ENCODE measurements at regions not wholly inside any gene's neighbourhood (a gene's known extent, or its start where the extent isn't known, plus 50 kb on each side); places are given as distances from the start of the nearest gene placed in this dataset.

GRCh38 chr7:90025771-90026170 lies 128.5 kb upstream of the STEAP1 start:
- no TSS peak for BruUV-seq (replicated peaks)
- no peaks in the 10 kb centered on the region for H3K9me1 ChIP-seq (ENCODE audit: control insufficient read depth, insufficient read depth, low read length)
- no peaks in the 10 kb centered on the region for H3K36me3 ChIP-seq (ENCODE audit: control insufficient read depth, insufficient read depth, low read length)
- DNase-seq (ENCODE audit: extremely low read depth in 1 of 4, low spot score in 3 of 4) (no peak), FAIRE-seq (no peak), ATAC-seq (no peak)
- H3K27me3 ChIP-seq (ENCODE audit: control insufficient read depth in 2 of 2, insufficient read depth in 2 of 2, low read length in 2 of 2) = no peaks in the 10 kb centered on the region
- in situ Hi-C loops (cut with MboI) = no loop called here
- intact Hi-C loops (cut with micrococcal nuclease) = no loop called here
- no peak overlapping the region for H2AFZ ChIP-seq (ENCODE audit: low read depth, low read length)
- H3K27ac ChIP-seq (ENCODE audit: extremely low read depth, low read depth, low read length) = no peak overlapping the region
- H3K4me2 ChIP-seq (ENCODE audit: insufficient read depth, low read length) = no peak overlapping the region
- TF ChIP-seq RBM14 (IDR thresholded peaks at IDR 0.05; ENCODE audit: borderline replicate concordance, insufficient read depth, low read depth, low read length) (no peak), ZFP1 (CRISPR knock-in tag; IDR thresholded peaks at IDR 0.05) (no peak), EHMT2 (IDR thresholded peaks at IDR 0.05) (no peak), POLR2AphosphoS5 (IDR thresholded peaks at IDR 0.05; ENCODE audit: control insufficient read depth, insufficient read depth, low read depth, low read length) (no peak), ZBTB9 (CRISPR knock-in tag; IDR thresholded peaks at IDR 0.05) (no peak), MYBL2 (IDR thresholded peaks at IDR 0.05; ENCODE audit: low read depth) (no peak), MYBL2 (CRISPR knock-in tag; IDR thresholded peaks at IDR 0.05; ENCODE audit: borderline replicate concordance) (no peak), GATAD2B (IDR thresholded peaks at IDR 0.05; ENCODE audit: borderline replicate concordance) (no peak), USF1 (CRISPR knock-in tag; IDR thresholded peaks at IDR 0.05) (no peak), ILF3 (IDR thresholded peaks at IDR 0.05; ENCODE audit: borderline replicate concordance) (no peak), ARNT (IDR thresholded peaks at IDR 0.05) (no peak), ZNF232 (CRISPR knock-in tag; IDR thresholded peaks at IDR 0.05) (no peak), CAMTA2 (CRISPR knock-in tag; conservative IDR thresholded peaks at IDR 0.05) (no peak), JUN (IDR thresholded peaks at IDR 0.05; ENCODE audit: borderline replicate concordance, low read depth, low read length) (no peak), JUN (CRISPR knock-in tag; IDR thresholded peaks at IDR 0.05; ENCODE audit: borderline replicate concordance) (no peak), SREBF2 (CRISPR knock-in tag; IDR thresholded peaks at IDR 0.05) (no peak), NFYB (IDR thresholded peaks at IDR 0.05; ENCODE audit: extremely low read depth, insufficient read length) (no peak)
- H4K20me1 ChIP-seq (replicated peaks; ENCODE audit: control insufficient read depth, insufficient read depth, low read length) = no peaks in the 10 kb centered on the region
- ChIA-PET CTCF (ENCODE audit: low intra/inter-chr PET ratio) (no interaction called here), POLR2A (no interaction called here)
- H3K79me2 ChIP-seq (ENCODE audit: control insufficient read depth, insufficient read depth, low read length) = no peaks in the 10 kb centered on the region
- no peaks in the 10 kb centered on the region for H3K9me3 ChIP-seq (replicated peaks; ENCODE audit: control insufficient read depth, insufficient read depth, low read depth, low read length)
- H3K4me3 ChIP-seq = no peak overlapping the region
- 0% methylated on average over 1 of the region's 1 CpG for WGBS (ENCODE audit: insufficient coverage, low coverage, missing lambda C conversion rate)
- no peaks in the 10 kb centered on the region for H3K4me1 ChIP-seq (replicated peaks in 1 of 2; ENCODE audit: control insufficient read depth in 2 of 2, insufficient read depth in 2 of 2, low read length in 2 of 2)
- no peak overlapping the region for H3K9ac ChIP-seq (ENCODE audit: insufficient read depth in 1 of 2, low read depth in 2 of 2, low read length in 2 of 2)

All from K562 (cell line).